ENCODE measurements at regions not wholly inside any gene's neighbourhood (a gene's known extent, or its start where the extent isn't known, plus 50 kb on each side); places are given as distances from the start of the nearest gene placed in this dataset.

- Histone ChIP-seq H3K9ac (ENCODE audit: low read length) (no peak overlapping the region), H3K27ac (ENCODE audit: low read depth, low read length) (no peak overlapping the region), H3K4me1 (ENCODE audit: insufficient read depth, low read length) (peaks cover 4% of the 10 kb centered on the region), H3K36me3 (ENCODE audit: insufficient read depth, low read length) (no peaks in the 10 kb centered on the region), H3K4me3 (ENCODE audit: low read depth in 1 of 2, low read length in 2 of 2) (no peak overlapping the region), H3K9me3 (ENCODE audit: low read length) (no peaks in the 10 kb centered on the region), H3K27me3 (ENCODE audit: control insufficient read depth in 1 of 2, insufficient read depth in 2 of 2, low read length in 2 of 2) (peaks cover 0 to 6% of the 10 kb centered on the region in 2 donors)
Observed at GRCh38 chr16:73888840-73889490, 407.6 kb upstream of the PSMD7 start.

GRCh38 chr16:73887911-73888310, 408.7 kb upstream of the PSMD7 start:
- Histone ChIP-seq H3K4me3 (ENCODE audit: low read depth in 1 of 2, low read length in 2 of 2) (no peak overlapping the region), H3K9me3 (ENCODE audit: low read length) (no peaks in the 10 kb centered on the region), H3K9ac (ENCODE audit: low read length) (no peak overlapping the region), H3K27ac (ENCODE audit: low read depth, low read length) (no peak overlapping the region), H3K4me1 (ENCODE audit: insufficient read depth, low read length) (peaks cover 4% of the 10 kb centered on the region), H3K36me3 (ENCODE audit: insufficient read depth, low read length) (no peaks in the 10 kb centered on the region), H3K27me3 (ENCODE audit: control insufficient read depth in 1 of 2, insufficient read depth in 2 of 2, low read length in 2 of 2) (peaks cover 0 to 6% of the 10 kb centered on the region in 2 donors)

GRCh38 chr16:73886426-73886825, 410.2 kb upstream of the PSMD7 start:
- Histone ChIP-seq H3K9ac (ENCODE audit: low read length) (no peak overlapping the region), H3K9me3 (ENCODE audit: low read length) (no peaks in the 10 kb centered on the region), H3K27ac (ENCODE audit: low read depth, low read length) (no peak overlapping the region), H3K36me3 (ENCODE audit: insufficient read depth, low read length) (no peaks in the 10 kb centered on the region), H3K4me3 (ENCODE audit: low read depth in 1 of 2, low read length in 2 of 2) (no peak overlapping the region), H3K4me1 (ENCODE audit: insufficient read depth, low read length) (peaks cover 4% of the 10 kb centered on the region), H3K27me3 (ENCODE audit: control insufficient read depth in 1 of 2, insufficient read depth in 2 of 2, low read length in 2 of 2) (peaks cover 0 to 6% of the 10 kb centered on the region in 2 donors)

GRCh38 chr16:73885319-73885718, 411.3 kb upstream of the PSMD7 start:
- Histone ChIP-seq H3K9ac (ENCODE audit: low read length) (no peak overlapping the region), H3K9me3 (ENCODE audit: low read length) (no peaks in the 10 kb centered on the region), H3K27ac (ENCODE audit: low read depth, low read length) (no peak overlapping the region), H3K4me3 (ENCODE audit: low read depth in 1 of 2, low read length in 2 of 2) (no peak overlapping the region), H3K4me1 (ENCODE audit: insufficient read depth, low read length) (no peaks in the 10 kb centered on the region), H3K27me3 (ENCODE audit: control insufficient read depth in 1 of 2, insufficient read depth in 2 of 2, low read length in 2 of 2) (peaks cover 0 to under 1% of the 10 kb centered on the region in 2 donors), H3K36me3 (ENCODE audit: insufficient read depth, low read length) (no peaks in the 10 kb centered on the region)

- Histone ChIP-seq H3K4me3 (ENCODE audit: low read depth in 1 of 2, low read length in 2 of 2) (no peak overlapping the region), H3K9me3 (ENCODE audit: low read length) (no peaks in the 10 kb centered on the region), H3K27me3 (ENCODE audit: control insufficient read depth in 1 of 2, insufficient read depth in 2 of 2, low read length in 2 of 2) (no peaks in the 10 kb centered on the region), H3K27ac (ENCODE audit: low read depth, low read length) (no peak overlapping the region), H3K9ac (ENCODE audit: low read length) (no peak overlapping the region), H3K36me3 (ENCODE audit: insufficient read depth, low read length) (no peaks in the 10 kb centered on the region), H3K4me1 (ENCODE audit: insufficient read depth, low read length) (no peaks in the 10 kb centered on the region)
Observed at GRCh38 chr16:73883841-73884240, 412.8 kb upstream of the PSMD7 start.

GRCh38 chr16:73883126-73883525, 413.5 kb upstream of the PSMD7 start:
- no peaks in the 10 kb centered on the region for H3K36me3 ChIP-seq (ENCODE audit: insufficient read depth, low read length)
- H3K9me3 ChIP-seq (ENCODE audit: low read length), result no peaks in the 10 kb centered on the region
- H3K27ac ChIP-seq (ENCODE audit: low read depth, low read length), result no peak overlapping the region
- no peak overlapping the region for H3K4me3 ChIP-seq (ENCODE audit: low read depth in 1 of 2, low read length in 2 of 2)
- no peaks in the 10 kb centered on the region for H3K27me3 ChIP-seq (ENCODE audit: control insufficient read depth in 1 of 2, insufficient read depth in 2 of 2, low read length in 2 of 2)
- H3K4me1 ChIP-seq (ENCODE audit: insufficient read depth, low read length), result no peaks in the 10 kb centered on the region
- H3K9ac ChIP-seq (ENCODE audit: low read length), result no peak overlapping the region

- Histone ChIP-seq H3K9me3 (ENCODE audit: low read length) (no peaks in the 10 kb centered on the region), H3K4me3 (ENCODE audit: low read depth in 1 of 2, low read length in 2 of 2) (no peak overlapping the region), H3K9ac (ENCODE audit: low read length) (no peak overlapping the region), H3K27me3 (ENCODE audit: control insufficient read depth in 1 of 2, insufficient read depth in 2 of 2, low read length in 2 of 2) (no peaks in the 10 kb centered on the region), H3K36me3 (ENCODE audit: insufficient read depth, low read length) (no peaks in the 10 kb centered on the region), H3K27ac (ENCODE audit: low read depth, low read length) (no peak overlapping the region), H3K4me1 (ENCODE audit: insufficient read depth, low read length) (no peaks in the 10 kb centered on the region)
Observed at GRCh38 chr16:73882651-73883050, 414.0 kb upstream of the PSMD7 start.

- Histone ChIP-seq H3K4me1 (ENCODE audit: insufficient read depth, low read length) (no peaks in the 10 kb centered on the region), H3K9ac (ENCODE audit: low read length) (no peak overlapping the region), H3K27me3 (ENCODE audit: control insufficient read depth in 1 of 2, insufficient read depth in 2 of 2, low read length in 2 of 2) (no peaks in the 10 kb centered on the region), H3K27ac (ENCODE audit: low read depth, low read length) (no peak overlapping the region), H3K36me3 (ENCODE audit: insufficient read depth, low read length) (no peaks in the 10 kb centered on the region), H3K4me3 (ENCODE audit: low read depth in 1 of 2, low read length in 2 of 2) (no peak overlapping the region), H3K9me3 (ENCODE audit: low read length) (no peaks in the 10 kb centered on the region)
Observed at GRCh38 chr16:73882033-73882432, 414.6 kb upstream of the PSMD7 start.

- Histone ChIP-seq H3K9ac (ENCODE audit: low read length) (no peak overlapping the region), H3K4me1 (ENCODE audit: insufficient read depth, low read length) (no peaks in the 10 kb centered on the region), H3K27ac (ENCODE audit: low read depth, low read length) (no peak overlapping the region), H3K4me3 (ENCODE audit: low read depth in 1 of 2, low read length in 2 of 2) (no peak overlapping the region), H3K36me3 (ENCODE audit: insufficient read depth, low read length) (no peaks in the 10 kb centered on the region), H3K27me3 (ENCODE audit: control insufficient read depth in 1 of 2, insufficient read depth in 2 of 2, low read length in 2 of 2) (no peaks in the 10 kb centered on the region), H3K9me3 (ENCODE audit: low read length) (no peaks in the 10 kb centered on the region)
Observed at GRCh38 chr16:73879621-73880020, 417.0 kb upstream of the PSMD7 start.

- Histone ChIP-seq H3K4me1 (ENCODE audit: insufficient read depth, low read length) (no peaks in the 10 kb centered on the region), H3K36me3 (ENCODE audit: insufficient read depth, low read length) (no peaks in the 10 kb centered on the region), H3K27me3 (ENCODE audit: control insufficient read depth in 1 of 2, insufficient read depth in 2 of 2, low read length in 2 of 2) (no peaks in the 10 kb centered on the region), H3K9me3 (ENCODE audit: low read length) (no peaks in the 10 kb centered on the region), H3K4me3 (ENCODE audit: low read depth in 1 of 2, low read length in 2 of 2) (no peak overlapping the region), H3K9ac (ENCODE audit: low read length) (no peak overlapping the region), H3K27ac (ENCODE audit: low read depth, low read length) (no peak overlapping the region)
Observed at GRCh38 chr16:73878611-73879010, 418.0 kb upstream of the PSMD7 start.

GRCh38 chr16:73877150-73877549, 419.5 kb upstream of the PSMD7 start:
- Histone ChIP-seq H3K4me3 (ENCODE audit: low read depth in 1 of 2, low read length in 2 of 2) (no peak overlapping the region), H3K27ac (ENCODE audit: low read depth, low read length) (no peak overlapping the region), H3K9me3 (ENCODE audit: low read length) (no peaks in the 10 kb centered on the region), H3K36me3 (ENCODE audit: insufficient read depth, low read length) (no peaks in the 10 kb centered on the region), H3K9ac (ENCODE audit: low read length) (no peak overlapping the region), H3K4me1 (ENCODE audit: insufficient read depth, low read length) (no peaks in the 10 kb centered on the region), H3K27me3 (ENCODE audit: control insufficient read depth in 1 of 2, insufficient read depth in 2 of 2, low read length in 2 of 2) (no peaks in the 10 kb centered on the region)

- Histone ChIP-seq H3K36me3 (ENCODE audit: insufficient read depth, low read length) (no peaks in the 10 kb centered on the region), H3K4me3 (ENCODE audit: low read depth in 1 of 2, low read length in 2 of 2) (no peak overlapping the region), H3K27ac (ENCODE audit: low read depth, low read length) (no peak overlapping the region), H3K9me3 (ENCODE audit: low read length) (no peaks in the 10 kb centered on the region), H3K27me3 (ENCODE audit: control insufficient read depth in 1 of 2, insufficient read depth in 2 of 2, low read length in 2 of 2) (no peaks in the 10 kb centered on the region), H3K9ac (ENCODE audit: low read length) (no peak overlapping the region), H3K4me1 (ENCODE audit: insufficient read depth, low read length) (no peaks in the 10 kb centered on the region)
Observed at GRCh38 chr16:73875996-73876690, 420.5 kb upstream of the PSMD7 start.

All from muscle layer of colon (tissue), 2 donors.